ENCODE measurements at regions not wholly inside any gene's neighbourhood (a gene's known extent, or its start where the extent isn't known, plus 50 kb on each side); places are given as distances from the start of the nearest gene placed in this dataset.

- no peak for TF ChIP-seq POLR2A (IDR thresholded peaks at IDR 0.05)
- TF ChIP-seq, protein P1, sequence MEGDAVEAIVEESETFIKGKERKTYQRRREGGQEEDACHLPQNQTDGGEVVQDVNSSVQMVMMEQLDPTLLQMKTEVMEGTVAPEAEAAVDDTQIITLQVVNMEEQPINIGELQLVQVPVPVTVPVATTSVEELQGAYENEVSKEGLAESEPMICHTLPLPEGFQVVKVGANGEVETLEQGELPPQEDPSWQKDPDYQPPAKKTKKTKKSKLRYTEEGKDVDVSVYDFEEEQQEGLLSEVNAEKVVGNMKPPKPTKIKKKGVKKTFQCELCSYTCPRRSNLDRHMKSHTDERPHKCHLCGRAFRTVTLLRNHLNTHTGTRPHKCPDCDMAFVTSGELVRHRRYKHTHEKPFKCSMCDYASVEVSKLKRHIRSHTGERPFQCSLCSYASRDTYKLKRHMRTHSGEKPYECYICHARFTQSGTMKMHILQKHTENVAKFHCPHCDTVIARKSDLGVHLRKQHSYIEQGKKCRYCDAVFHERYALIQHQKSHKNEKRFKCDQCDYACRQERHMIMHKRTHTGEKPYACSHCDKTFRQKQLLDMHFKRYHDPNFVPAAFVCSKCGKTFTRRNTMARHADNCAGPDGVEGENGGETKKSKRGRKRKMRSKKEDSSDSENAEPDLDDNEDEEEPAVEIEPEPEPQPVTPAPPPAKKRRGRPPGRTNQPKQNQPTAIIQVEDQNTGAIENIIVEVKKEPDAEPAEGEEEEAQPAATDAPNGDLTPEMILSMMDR (IDR thresholded peaks at IDR 0.05) = no peak
These were observed 491.5 kb upstream of the LUZP2 start for GRCh38 chr11:24005202-24005876.
